HG03045 (cell line): ENCODE measurements at regions not wholly inside any gene's neighbourhood (a gene's known extent, or its start where the extent isn't known, plus 50 kb on each side); places are given as distances from the start of the nearest gene placed in this dataset.

Experiments
- ATAC-seq: cut with Tn5 transposase; IDR thresholded peaks from one replicate; pipeline ENCODE4 v1.9.1; 2021; ENCODE audit warnings: mild to moderate bottlenecking, moderate library complexity; ENCODE audit not compliant: unreplicated experiment

GRCh38 chr10:43866712-43867111, 218.0 kb upstream of the ZNF32 start:
- no peak for ATAC-seq

- ATAC-seq, result no peak
Observed at GRCh38 chr10:43865265-43866135, 216.8 kb upstream of the ZNF32 start.

- ATAC-seq, result no peak
Observed at GRCh38 chr10:43864656-43865055, 216.0 kb upstream of the ZNF32 start.

GRCh38 chr10:43863859-43864591, 215.3 kb upstream of the ZNF32 start:
- no peak for ATAC-seq

- no peak for ATAC-seq
Observed at GRCh38 chr10:43863270-43863669, 214.6 kb upstream of the ZNF32 start.

GRCh38 chr10:43862756-43863155, 214.1 kb upstream of the ZNF32 start:
- no peak for ATAC-seq

GRCh38 chr10:43861966-43862751, 213.5 kb upstream of the ZNF32 start:
- ATAC-seq, result no peak

GRCh38 chr10:43859016-43859525, 210.4 kb upstream of the ZNF32 start:
- no peak for ATAC-seq

- ATAC-seq, result no peak
Observed at GRCh38 chr10:43857931-43858315, 209.2 kb upstream of the ZNF32 start.

- no peak for ATAC-seq
Observed at GRCh38 chr10:43857206-43857930, 208.7 kb upstream of the ZNF32 start.

- ATAC-seq, result no peak
Observed at GRCh38 chr10:43856299-43856698, 207.6 kb upstream of the ZNF32 start.

GRCh38 chr10:43855667-43856210, 207.1 kb upstream of the ZNF32 start:
- ATAC-seq, result no peak

GRCh38 chr10:43854007-43854406, 205.3 kb upstream of the ZNF32 start:
- no peak for ATAC-seq

- no peak for ATAC-seq
Observed at GRCh38 chr10:43853369-43853768, 204.7 kb upstream of the ZNF32 start.

- ATAC-seq, result no peak
Observed at GRCh38 chr10:43852644-43853214, 204.0 kb upstream of the ZNF32 start.

GRCh38 chr10:43852149-43852548, 203.5 kb upstream of the ZNF32 start:
- ATAC-seq, result no peak

- ATAC-seq, result no peak
Observed at GRCh38 chr10:43851030-43851429, 202.3 kb upstream of the ZNF32 start.

- ATAC-seq, result no peak
Observed at GRCh38 chr10:43849551-43849950, 200.9 kb upstream of the ZNF32 start.

GRCh38 chr10:43846968-43847367, 198.3 kb upstream of the ZNF32 start:
- ATAC-seq, result no peak

GRCh38 chr10:43846187-43846680, 197.6 kb upstream of the ZNF32 start:
- ATAC-seq, result no peak
